HEK293T (cell line): ENCODE measurements at regions not wholly inside any gene's neighbourhood (a gene's known extent, or its start where the extent isn't known, plus 50 kb on each side); places are given as distances from the start of the nearest gene placed in this dataset.

ENCODE experiments used
- CTCF ChIA-PET: fragments of 350-600 bp; formaldehyde crosslinking; extraction: SDS; loops from one replicate; lab custom pipeline; 2021; ENCODE audit warnings: antibody characterized with exemption, inconsistent platforms; lab: Yijun Ruan, JAX
- POLR2A ChIA-PET: fragments of 350-600 bp; formaldehyde crosslinking; extraction: SDS; loops from one replicate; lab custom pipeline; 2020; ENCODE audit warnings: antibody characterized with exemption, inconsistent platforms; lab: Yijun Ruan, JAX
- DNase-seq: peaks from one replicate; pipeline ENCODE4 v3.0.0; 2012; ENCODE audit warnings: mixed read lengths; ENCODE audit errors: extremely low spot score
- ARNT ChIP-seq: fragments of 450-650 bp; IDR thresholded peaks from 2 replicates; pipeline ENCODE4 v1.6.1; 2017; ENCODE audit warnings: mild to moderate bottlenecking
- BHLHE40 ChIP-seq: fragments of 450-650 bp; IDR thresholded peaks from 2 replicates; pipeline ENCODE4 v1.6.1; 2016; ENCODE audit warnings: mild to moderate bottlenecking, moderate library complexity, borderline replicate concordance
- CTBP1 ChIP-seq: fragments of 450-650 bp; IDR thresholded peaks from 2 replicates; pipeline ENCODE4 v1.6.1; 2016; ENCODE audit warnings: borderline replicate concordance
- ELF4 ChIP-seq: fragments of 450-650 bp; IDR thresholded peaks from 2 replicates; pipeline ENCODE4 v1.6.1; 2017; ENCODE audit warnings: antibody characterized with exemption
- FOXA1 ChIP-seq: fragments of 450-650 bp; IDR thresholded peaks from 2 replicates; pipeline ENCODE4 v1.6.1; 2016; ENCODE audit warnings: mild to moderate bottlenecking
- FOXK2 ChIP-seq: fragments of 450-650 bp; IDR thresholded peaks from 2 replicates; pipeline ENCODE4 v1.6.1; 2016; ENCODE audit warnings: mild to moderate bottlenecking
- FOXM1 ChIP-seq: fragments of 450-650 bp; IDR thresholded peaks from 2 replicates; pipeline ENCODE4 v1.6.1; 2017; ENCODE audit warnings: mild to moderate bottlenecking, borderline replicate concordance
- HDGF ChIP-seq: fragments of 450-650 bp; IDR thresholded peaks from 2 replicates; pipeline ENCODE4 v1.6.1; 2017; ENCODE audit warnings: antibody characterized with exemption, borderline replicate concordance
- L3MBTL2 ChIP-seq: fragments of 450-650 bp; conservative IDR thresholded peaks from 2 replicates; pipeline ENCODE4 v1.6.1; 2016; ENCODE audit warnings: mild to moderate bottlenecking
- LEF1 ChIP-seq: fragments of 450-650 bp; IDR thresholded peaks from 2 replicates; pipeline ENCODE4 v1.6.1; 2017; ENCODE audit warnings: mild to moderate bottlenecking, borderline replicate concordance
- NFRKB ChIP-seq: fragments of 450-650 bp; IDR thresholded peaks from 2 replicates; pipeline ENCODE4 v1.6.1; 2016; ENCODE audit warnings: mild to moderate bottlenecking, moderate library complexity
- PKNOX1 ChIP-seq: fragments of 450-650 bp; IDR thresholded peaks from 2 replicates; pipeline ENCODE4 v1.6.1; 2016
- SP1 ChIP-seq: fragments of 450-650 bp; IDR thresholded peaks from 2 replicates; pipeline ENCODE4 v1.6.1; 2017
- SUZ12 ChIP-seq: fragments of 450-650 bp; IDR thresholded peaks from 2 replicates; pipeline ENCODE4 v1.6.1; 2016; ENCODE audit warnings: mild to moderate bottlenecking
- TARDBP ChIP-seq: fragments of 450-650 bp; IDR thresholded peaks from 2 replicates; pipeline ENCODE4 v1.6.1; 2016
- ZNF384 ChIP-seq: fragments of 450-650 bp; IDR thresholded peaks from 2 replicates; pipeline ENCODE4 v1.6.1; 2016

GRCh38 chr10:8767591-8767990 lies 713.1 kb downstream of the GATA3 start:
- POLR2A ChIA-PET: no interaction called here
- no peak for DNase-seq
- CTCF ChIA-PET: no interaction called here
- TF ChIP-seq ARNT (no peak), NFRKB (no peak), BHLHE40 (no peak), ELF4 (no peak), ZNF384 (no peak), SP1 (no peak), FOXA1 (no peak), SUZ12 (no peak), L3MBTL2 (no peak), CTBP1 (no peak), LEF1 (no peak), FOXM1 (no peak)

- no peak for DNase-seq
- ChIA-PET CTCF (no interaction called here), POLR2A (no interaction called here)
- TF ChIP-seq FOXM1 (no peak), ZNF384 (no peak), CTBP1 (no peak), FOXA1 (no peak), TARDBP (no peak), ELF4 (no peak), SP1 (no peak), LEF1 (no peak), HDGF (no peak), ARNT (no peak), L3MBTL2 (no peak), SUZ12 (no peak)
Observed at GRCh38 chr10:8768341-8768740, 713.9 kb downstream of the GATA3 start.

GRCh38 chr10:8768852-8769251 lies 714.4 kb downstream of the GATA3 start:
- no peak for DNase-seq
- POLR2A ChIA-PET: no interaction called here
- TF ChIP-seq ELF4 (no peak), ARNT (no peak)
- CTCF ChIA-PET: no interaction called here

GRCh38 chr10:8776926-8777622 lies 722.6 kb downstream of the GATA3 start:
- no peak for TF ChIP-seq SUZ12
- no peak for TF ChIP-seq FOXK2
- no peak for TF ChIP-seq NFRKB
- no peak for TF ChIP-seq ELF4
- no peak for TF ChIP-seq ZNF384
- TF ChIP-seq LEF1: no peak
- no peak for TF ChIP-seq CTBP1
- TF ChIP-seq PKNOX1: no peak
- no peak for TF ChIP-seq ARNT
- no peak for TF ChIP-seq TARDBP
- TF ChIP-seq FOXM1: no peak
- TF ChIP-seq BHLHE40: no peak
- TF ChIP-seq HDGF: no peak
- no peak for TF ChIP-seq FOXA1
- no peak for TF ChIP-seq L3MBTL2
- POLR2A ChIA-PET: no interaction called here
- CTCF ChIA-PET: no interaction called here
- DNase-seq: no peak

- CTCF ChIA-PET: no interaction called here
- POLR2A ChIA-PET: no interaction called here
- TF ChIP-seq ARNT: no peak
- TF ChIP-seq L3MBTL2: no peak
- TF ChIP-seq LEF1: no peak
- TF ChIP-seq ELF4: no peak
- no peak for TF ChIP-seq TARDBP
- TF ChIP-seq BHLHE40: no peak
- no peak for TF ChIP-seq SP1
- TF ChIP-seq SUZ12: no peak
- TF ChIP-seq CTBP1: no peak
- TF ChIP-seq FOXK2: no peak
- no peak for TF ChIP-seq FOXA1
- TF ChIP-seq ZNF384: no peak
- no peak for TF ChIP-seq NFRKB
- no peak for TF ChIP-seq FOXM1
- no peak for TF ChIP-seq PKNOX1
- no peak for TF ChIP-seq HDGF
- DNase-seq: no peak
Observed at GRCh38 chr10:8778713-8779112, 724.2 kb downstream of the GATA3 start.

GRCh38 chr10:8787649-8788048 lies 733.2 kb downstream of the GATA3 start:
- DNase-seq: no peak
- ChIA-PET POLR2A (no interaction called here), CTCF (no interaction called here)
- TF ChIP-seq FOXK2: no peak
- TF ChIP-seq LEF1: no peak
- no peak for TF ChIP-seq BHLHE40
- no peak for TF ChIP-seq L3MBTL2
- TF ChIP-seq TARDBP: no peak
- no peak for TF ChIP-seq HDGF
- no peak for TF ChIP-seq FOXA1
- TF ChIP-seq SP1: no peak
- no peak for TF ChIP-seq NFRKB
- TF ChIP-seq PKNOX1: no peak
- TF ChIP-seq ZNF384: no peak
